A673 (cell line): ENCODE measurements at regions not wholly inside any gene's neighbourhood (a gene's known extent, or its start where the extent isn't known, plus 50 kb on each side); places are given as distances from the start of the nearest gene placed in this dataset.

Experiments
- BruUV-seq: library from RNA; stranded (reverse); fragments of 400-500 nt; replicated peaks from 2 replicates; lab custom pipeline; 2021; lab: Mats Ljungman, UMichigan
- CTCF ChIA-PET: fragments of 300-600 bp; sonication (Branson Sonifier 250); formaldehyde crosslinking; loops from one replicate; lab custom pipeline; 2022; ENCODE audit warnings: antibody characterized with exemption; lab: Charles Lee
- POLR2A ChIA-PET: fragments of 300-600 bp; sonication (Branson Sonifier 250); formaldehyde crosslinking; loops from one replicate; lab custom pipeline; 2022; ENCODE audit warnings: antibody characterized with exemption; ENCODE audit not compliant: low non-redundant PET; lab: Charles Lee
- DNase-seq: peaks from one replicate; pipeline ENCODE4 v3.0.0-alpha.2; 2015; ENCODE audit warnings: low spot score
- H3K27ac ChIP-seq: fragments of 200-600 bp; sonication (generic); 2 replicates; pipeline ENCODE4 v1.5.1; 2016; ENCODE audit warnings: mixed run types, low read depth, mild to moderate bottlenecking, mixed read lengths, antibody characterized with exemption, low read length; ENCODE audit not compliant: poor library complexity, severe bottlenecking
- H3K27me3 ChIP-seq: fragments of 200-600 bp; sonication (generic); replicated peaks from 2 replicates; pipeline ENCODE4 v1.6.1; 2017; ENCODE audit warnings: mixed run types, low read depth, mild to moderate bottlenecking, mixed read lengths, antibody characterized with exemption, low read length; ENCODE audit not compliant: insufficient read depth, poor library complexity
- H3K36me3 ChIP-seq: fragments of 200-600 bp; sonication (generic); 2 replicates; pipeline ENCODE4 v1.6.1; 2016; ENCODE audit warnings: mixed run types, mild to moderate bottlenecking, mixed read lengths, antibody characterized with exemption, low read length; ENCODE audit not compliant: insufficient read depth, poor library complexity, severe bottlenecking
- H3K4me1 ChIP-seq: fragments of 200-600 bp; sonication (generic); 2 replicates; pipeline ENCODE4 v1.6.1; 2017; ENCODE audit warnings: mixed run types, mild to moderate bottlenecking, mixed read lengths, antibody characterized with exemption, low read length; ENCODE audit not compliant: insufficient read depth, poor library complexity, severe bottlenecking
- H3K4me3 ChIP-seq: fragments of 200-600 bp; sonication (generic); 2 replicates; pipeline ENCODE4 v1.5.1; 2016; ENCODE audit warnings: low read depth, mixed run types, mild to moderate bottlenecking, mixed read lengths, low read length; ENCODE audit not compliant: poor library complexity, severe bottlenecking
- H3K9me3 ChIP-seq: fragments of 200-600 bp; sonication (generic); 2 replicates; pipeline ENCODE4 v1.6.1; 2016; ENCODE audit warnings: mixed run types, low read depth, mild to moderate bottlenecking, mixed read lengths, antibody characterized with exemption, low read length; ENCODE audit not compliant: poor library complexity, severe bottlenecking
- CTCF ChIP-seq: fragments of 300-800, 200-600 bp; sonication (generic); conservative IDR thresholded peaks from 2 replicates; pipeline ENCODE4 v1.5.1; 2017; ENCODE audit warnings: low read depth, mild to moderate bottlenecking, antibody characterized with exemption, low read length, moderate library complexity, mixed read lengths
- EZH2 ChIP-seq: fragments of 200-600 bp; sonication (generic); IDR thresholded peaks from 2 replicates; pipeline ENCODE4 v1.6.1; 2017; ENCODE audit warnings: borderline replicate concordance, low read depth, mild to moderate bottlenecking, mixed read lengths, antibody characterized with exemption, low read length; ENCODE audit not compliant: poor library complexity, severe bottlenecking
- intact Hi-C: fragments of 100-400 bp; cut with micrococcal nuclease; formaldehyde crosslinking; loops from one replicate; pipeline ENCODE4 v1.10.0; 2022; ENCODE audit not compliant: unreplicated experiment

- intact Hi-C loops = loop anchor here (10.0 kb wide), 1 partner anchor 434 kb away; no protein-coding TSS in a partner anchor
- BruUV-seq = no TSS peak
- H3K9me3 ChIP-seq = no peaks in the 10 kb centered on the region
- ChIA-PET POLR2A (no interaction called here), CTCF (interaction anchor here (0.7 kb wide), 1 partner anchor 581 kb away, joined by 3 read pairs; no protein-coding TSS in a partner anchor)
- no peak overlapping the region for H3K4me3 ChIP-seq
- no peak for TF ChIP-seq CTCF
- TF ChIP-seq EZH2 = no peak
- no peak for DNase-seq
- no peak overlapping the region for H3K27ac ChIP-seq
- H3K4me1 ChIP-seq = no peaks in the 10 kb centered on the region
- H3K27me3 ChIP-seq = peaks cover 46% of the 10 kb centered on the region
- H3K36me3 ChIP-seq = no peaks in the 10 kb centered on the region
Observed at GRCh38 chr7:86470763-86471162, 172.9 kb upstream of the GRM3 start.

- no TSS peak for BruUV-seq
- intact Hi-C loops = loop anchor here (1.0 to 10.0 kb wide), 2 partner anchors 435 to 579 kb away; no protein-coding TSS in a partner anchor
- POLR2A ChIA-PET = interaction anchor here (0.7 kb wide), 1 partner anchor 580 kb away, joined by 3 read pairs; no protein-coding TSS in a partner anchor
Observed at GRCh38 chr7:86469680-86470295, 173.9 kb upstream of the GRM3 start.

GRCh38 chr7:86454753-86455152, 189.0 kb upstream of the GRM3 start:
- Histone ChIP-seq H3K36me3 (no peaks in the 10 kb centered on the region), H3K27ac (no peak overlapping the region), H3K27me3 (peaks cover 8% of the 10 kb centered on the region), H3K4me1 (no peaks in the 10 kb centered on the region), H3K4me3 (no peak overlapping the region), H3K9me3 (no peaks in the 10 kb centered on the region)
- no peak for TF ChIP-seq EZH2
- TF ChIP-seq CTCF = no peak
- intact Hi-C loops = no loop called here
- BruUV-seq = no TSS peak
- ChIA-PET POLR2A (no interaction called here), CTCF (no interaction called here)
- DNase-seq = no peak

More at GRCh38 chr7:86469680-86470295, 173.9 kb upstream of the GRM3 start:
- Histone ChIP-seq H3K27me3 (peaks cover 39% of the 10 kb centered on the region), H3K27ac (no peak overlapping the region), H3K36me3 (no peaks in the 10 kb centered on the region), H3K4me3 (no peak overlapping the region), H3K4me1 (no peaks in the 10 kb centered on the region), H3K9me3 (no peaks in the 10 kb centered on the region)
- CTCF ChIA-PET = interaction anchor here (1.0 to 1.1 kb wide), 2 partner anchors 580 to 640 kb away, joined by 3 to 21 read pairs; no protein-coding TSS in a partner anchor
- peak; percentile 78 for DNase-seq
- TF ChIP-seq CTCF (peak; percentile 86), EZH2 (no peak)
